VCaP (cell line): ENCODE measurements at regions not wholly inside any gene's neighbourhood (a gene's known extent, or its start where the extent isn't known, plus 50 kb on each side); places are given as distances from the start of the nearest gene placed in this dataset.
"Not testable (repeated sequence)": the region's sequence is repeated elsewhere in the genome, so short reads cannot be mapped to it uniquely, and the experiment has no call there.

Experiments
- H3K27ac ChIP-seq: fragments of 450-650 bp; 2 replicates; pipeline ENCODE4 v1.5.1; 2017
- CTCF ChIP-seq: fragments of 450-650 bp; conservative IDR thresholded peaks from 2 replicates; pipeline ENCODE4 v1.5.1; 2017; ENCODE audit warnings: mild to moderate bottlenecking, moderate library complexity

GRCh38 chr4:111946800-111947199 is 198.5 kb upstream of the FAM241A start:
- TF ChIP-seq CTCF, result no peak

GRCh38 chr4:111952688-111953087 is 192.6 kb upstream of the FAM241A start:
- TF ChIP-seq CTCF, result no peak
- no peak overlapping the region for H3K27ac ChIP-seq

More at GRCh38 chr4:111946800-111947199, 198.5 kb upstream of the FAM241A start:
- H3K27ac ChIP-seq, result no peak overlapping the region

GRCh38 chr4:111954550-111954949 is 190.7 kb upstream of the FAM241A start:
- no peak for TF ChIP-seq CTCF
- H3K27ac ChIP-seq, result no peak overlapping the region

- no peak overlapping the region for H3K27ac ChIP-seq
- no peak for TF ChIP-seq CTCF
Observed at GRCh38 chr4:111955001-111955400, 190.3 kb upstream of the FAM241A start.

GRCh38 chr4:111957116-111957515 is 188.1 kb upstream of the FAM241A start:
- TF ChIP-seq CTCF, result no peak
- H3K27ac ChIP-seq, result no peak overlapping the region

GRCh38 chr4:111957997-111958396 is 187.3 kb upstream of the FAM241A start:
- no peak for TF ChIP-seq CTCF
- no peak overlapping the region for H3K27ac ChIP-seq

- H3K27ac ChIP-seq, result no peak overlapping the region
- no peak for TF ChIP-seq CTCF
Observed at GRCh38 chr4:111959222-111959621, 186.0 kb upstream of the FAM241A start.

- H3K27ac ChIP-seq, result no peak overlapping the region
- no peak for TF ChIP-seq CTCF
Observed at GRCh38 chr4:111960241-111960667, 185.0 kb upstream of the FAM241A start.

GRCh38 chr4:111961026-111961425 is 184.2 kb upstream of the FAM241A start:
- not testable (repeated sequence) for H3K27ac ChIP-seq
